ENCODE measurements at regions not wholly inside any gene's neighbourhood (a gene's known extent, or its start where the extent isn't known, plus 50 kb on each side); places are given as distances from the start of the nearest gene placed in this dataset.

DNA sequence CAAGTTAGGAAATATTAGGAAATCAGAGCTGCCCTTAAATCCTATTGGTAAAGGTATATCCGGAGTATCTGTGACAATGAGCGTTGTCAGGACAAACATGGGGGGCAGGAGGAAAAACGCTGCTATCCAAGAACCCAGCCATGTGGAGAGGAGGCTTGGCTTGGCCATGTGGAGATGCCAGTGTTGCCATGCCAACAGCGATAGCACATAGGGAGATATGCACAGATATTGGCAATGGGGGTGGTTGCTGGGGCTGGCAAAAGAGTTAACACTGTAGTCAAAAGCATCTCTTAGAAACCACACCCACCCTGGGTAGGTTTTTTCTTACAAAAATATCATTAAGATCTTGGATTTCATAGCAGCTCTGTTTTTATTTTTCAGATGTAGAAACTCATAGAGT lies 106.4 kb upstream of the ASTN2 start:
- TF ChIP-seq, protein P1, sequence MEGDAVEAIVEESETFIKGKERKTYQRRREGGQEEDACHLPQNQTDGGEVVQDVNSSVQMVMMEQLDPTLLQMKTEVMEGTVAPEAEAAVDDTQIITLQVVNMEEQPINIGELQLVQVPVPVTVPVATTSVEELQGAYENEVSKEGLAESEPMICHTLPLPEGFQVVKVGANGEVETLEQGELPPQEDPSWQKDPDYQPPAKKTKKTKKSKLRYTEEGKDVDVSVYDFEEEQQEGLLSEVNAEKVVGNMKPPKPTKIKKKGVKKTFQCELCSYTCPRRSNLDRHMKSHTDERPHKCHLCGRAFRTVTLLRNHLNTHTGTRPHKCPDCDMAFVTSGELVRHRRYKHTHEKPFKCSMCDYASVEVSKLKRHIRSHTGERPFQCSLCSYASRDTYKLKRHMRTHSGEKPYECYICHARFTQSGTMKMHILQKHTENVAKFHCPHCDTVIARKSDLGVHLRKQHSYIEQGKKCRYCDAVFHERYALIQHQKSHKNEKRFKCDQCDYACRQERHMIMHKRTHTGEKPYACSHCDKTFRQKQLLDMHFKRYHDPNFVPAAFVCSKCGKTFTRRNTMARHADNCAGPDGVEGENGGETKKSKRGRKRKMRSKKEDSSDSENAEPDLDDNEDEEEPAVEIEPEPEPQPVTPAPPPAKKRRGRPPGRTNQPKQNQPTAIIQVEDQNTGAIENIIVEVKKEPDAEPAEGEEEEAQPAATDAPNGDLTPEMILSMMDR (conservative IDR thresholded peaks at IDR 0.05): no peak
- TF ChIP-seq ZFX (IDR thresholded peaks at IDR 0.05): no peak
